Esophagus muscularis mucosa (tissue), 4 donors: ENCODE measurements at regions not wholly inside any gene's neighbourhood (a gene's known extent, or its start where the extent isn't known, plus 50 kb on each side); places are given as distances from the start of the nearest gene placed in this dataset.

Experiments used
- DNase-seq: peaks from one replicate; pipeline ENCODE4 v3.0.0-alpha.2; 2017; ENCODE audit errors: extremely low spot score
- H3K27ac ChIP-seq, 4 donors: fragments of 200-600 bp; sonication (generic); replicated peaks in 1 of 4; 1 replicate in 3 of 4; 2 replicates in 1 of 4; pipeline ENCODE4 v1.5.1; 2016 to 2019; ENCODE audit warnings: mild to moderate bottlenecking in 1 of 4
- H3K27me3 ChIP-seq, 4 donors: fragments of 200-600 bp; sonication (generic); one replicate each; pipeline versions ENCODE4 v1.5.1 to v1.6.0; 2016 to 2019
- H3K36me3 ChIP-seq, 4 donors: fragments of 200-600 bp; sonication (generic); one replicate each; pipeline ENCODE4 v1.5.1; 2016 to 2019
- H3K4me1 ChIP-seq, 4 donors: fragments of 200-600 bp; sonication (generic); one replicate each; pipeline ENCODE4 v1.5.1; 2016 to 2019
- H3K4me3 ChIP-seq, 4 donors: fragments of 200-600 bp; sonication (generic); 1 replicate in 2 of 4; 2 replicates in 2 of 4; pipeline ENCODE4 v1.5.1; 2016 to 2019; ENCODE audit warnings: mild to moderate bottlenecking in 4 of 4, moderate library complexity in 1 of 4
- H3K9me3 ChIP-seq, 4 donors: fragments of 200-600 bp; sonication (generic); 1 replicate in 3 of 4; 2 replicates in 1 of 4; pipeline ENCODE4 v1.5.1; 2016 to 2019
- CTCF ChIP-seq, 3 experiments: fragments of 200-600 bp in 2 of 3; fragments of 450-650 bp in 1 of 3; sonication (generic) in 2 of 3; IDR thresholded peaks; one replicate each; pipeline ENCODE4 v1.5.1; 2017 to 2019; ENCODE audit warnings: antibody characterized with exemption in 3 of 3, mild to moderate bottlenecking in 2 of 3, moderate library complexity in 1 of 3
- EP300 ChIP-seq: sonication (generic); formaldehyde crosslinking; IDR thresholded peaks from one replicate; pipeline ENCODE4 v1.6.1; 2017; ENCODE audit warnings: antibody characterized with exemption
- POLR2A ChIP-seq: fragments of 450-650 bp; IDR thresholded peaks from one replicate; pipeline ENCODE4 v1.6.1; 2017; ENCODE audit warnings: antibody characterized with exemption, moderate library complexity, mild to moderate bottlenecking, low read depth
- POLR2AphosphoS5 ChIP-seq, 2 donors: sonication (generic); formaldehyde crosslinking; IDR thresholded peaks; one replicate each; pipeline ENCODE4 v1.6.1; 2017; ENCODE audit warnings: antibody characterized with exemption in 2 of 2
- WGBS: methylation state at CpG from one replicate; pipeline ENCODE4 v1.1.5; 2018; 5-methylcytosine and 5-hydroxymethylcytosine counted together
- intact Hi-C: fragments of 100-400 bp; cut with DNase I; formaldehyde crosslinking; loops from one replicate; pipeline ENCODE4 v1.15.1; 2023

GRCh38 chr12:98416845-98417244 lies 98.5 kb upstream of the TMPO start:
- no peak for DNase-seq
- WGBS = 61% methylated on average over 4 of the region's 4 CpGs
- Histone ChIP-seq H3K27me3 (no peaks in the 10 kb centered on the region), H3K4me1 (peaks cover 26 to 35% (median 33%) of the 10 kb centered on the region in 4 donors), H3K9me3 (no peaks in the 10 kb centered on the region), H3K4me3 (no peak overlapping the region), H3K27ac (peak overlapping the region; percentile 34 to 84 (median 82)), H3K36me3 (no peaks in the 10 kb centered on the region)
- intact Hi-C loops = no loop called here
- TF ChIP-seq CTCF (IDR thresholded peaks at IDR 0.05) = peak in 1 of 3 experiments; percentile 28
- no peak for TF ChIP-seq EP300

GRCh38 chr12:98417266-98417665 lies 98.1 kb upstream of the TMPO start:
- peak in 1 of 2 donors; percentile 10 for TF ChIP-seq POLR2AphosphoS5 (IDR thresholded peaks at IDR 0.05)
- TF ChIP-seq POLR2A = no peak
- TF ChIP-seq CTCF (IDR thresholded peaks at IDR 0.05) = no peak
- Histone ChIP-seq H3K27ac (peak overlapping the region; percentile 68 to 84 (median 82)), H3K9me3 (no peaks in the 10 kb centered on the region), H3K4me3 (no peak overlapping the region), H3K36me3 (no peaks in the 10 kb centered on the region), H3K4me1 (peaks cover 26 to 35% (median 33%) of the 10 kb centered on the region in 4 donors), H3K27me3 (no peaks in the 10 kb centered on the region)
- DNase-seq = no peak
- WGBS = 82% methylated on average over 2 of the region's 2 CpGs
- intact Hi-C loops = no loop called here

- 7% methylated on average over 7 of the region's 7 CpGs for WGBS
- TF ChIP-seq POLR2A = no peak
- TF ChIP-seq EP300 = peak; percentile 42
- peak; percentile 58 to 77 for TF ChIP-seq POLR2AphosphoS5 (IDR thresholded peaks at IDR 0.05)
- Histone ChIP-seq H3K4me3 (peak overlapping the region in 2 of 4 donors; percentile 10 to 29), H3K36me3 (no peaks in the 10 kb centered on the region), H3K9me3 (no peaks in the 10 kb centered on the region), H3K4me1 (peaks cover 26 to 35% (median 33%) of the 10 kb centered on the region in 4 donors), H3K27me3 (no peaks in the 10 kb centered on the region), H3K27ac (peak overlapping the region; percentile 68 to 84 (median 82))
- DNase-seq = peak; percentile 93
- intact Hi-C loops = no loop called here
Measured at GRCh38 chr12:98418357-98419075, 96.9 kb upstream of the TMPO start.

GRCh38 chr12:98419081-98419794 lies 96.2 kb upstream of the TMPO start:
- intact Hi-C loops = no loop called here
- H3K4me1 ChIP-seq = peaks cover 26 to 35% (median 33%) of the 10 kb centered on the region in 4 donors
- peak overlapping the region in 2 of 4 donors; percentile 10 to 29 for H3K4me3 ChIP-seq
- TF ChIP-seq POLR2AphosphoS5 (IDR thresholded peaks at IDR 0.05) = no peak
- TF ChIP-seq EP300 = no peak
- TF ChIP-seq POLR2A = no peak
- no peak for TF ChIP-seq CTCF (IDR thresholded peaks at IDR 0.05)
- no peaks in the 10 kb centered on the region for H3K36me3 ChIP-seq
- no peaks in the 10 kb centered on the region for H3K27me3 ChIP-seq
- WGBS = 46% methylated on average over 9 of the region's 9 CpGs
- H3K9me3 ChIP-seq = no peaks in the 10 kb centered on the region
- H3K27ac ChIP-seq = peak overlapping the region; percentile 68 to 84 (median 82)
- peak; percentile 74 for DNase-seq

- WGBS = 68% methylated on average over 16 of the region's 16 CpGs
- no peak for TF ChIP-seq POLR2AphosphoS5 (IDR thresholded peaks at IDR 0.05)
- no peak for TF ChIP-seq EP300
- TF ChIP-seq POLR2A = no peak
- TF ChIP-seq CTCF (IDR thresholded peaks at IDR 0.05) = no peak
- no peaks in the 10 kb centered on the region for H3K9me3 ChIP-seq
- H3K4me1 ChIP-seq = peaks cover 26 to 40% (median 38%) of the 10 kb centered on the region in 4 donors
- no peaks in the 10 kb centered on the region for H3K36me3 ChIP-seq
- peak overlapping the region; percentile 68 to 84 (median 82) for H3K27ac ChIP-seq
- no peaks in the 10 kb centered on the region for H3K27me3 ChIP-seq
- intact Hi-C loops = no loop called here
- no peak overlapping the region for H3K4me3 ChIP-seq
- no peak for DNase-seq
Measured at GRCh38 chr12:98419795-98420404, 95.5 kb upstream of the TMPO start.
